Cerebellar cortex (tissue), 1 donor: ENCODE measurements at regions not wholly inside any gene's neighbourhood (a gene's known extent, or its start where the extent isn't known, plus 50 kb on each side); places are given as distances from the start of the nearest gene placed in this dataset.
"Not testable (repeated sequence)": the region's sequence is repeated elsewhere in the genome, so short reads cannot be mapped to it uniquely, and the experiment has no call there.

ENCODE experiments used
- DNase-seq: peaks from one replicate; pipeline ENCODE4 v3.0.0-alpha.2; 2015; ENCODE audit warnings: low spot score

GRCh38 chr1:148315071-148315811 lies 163.2 kb upstream of the NBPF11 start:
- no peak for DNase-seq

DNA sequence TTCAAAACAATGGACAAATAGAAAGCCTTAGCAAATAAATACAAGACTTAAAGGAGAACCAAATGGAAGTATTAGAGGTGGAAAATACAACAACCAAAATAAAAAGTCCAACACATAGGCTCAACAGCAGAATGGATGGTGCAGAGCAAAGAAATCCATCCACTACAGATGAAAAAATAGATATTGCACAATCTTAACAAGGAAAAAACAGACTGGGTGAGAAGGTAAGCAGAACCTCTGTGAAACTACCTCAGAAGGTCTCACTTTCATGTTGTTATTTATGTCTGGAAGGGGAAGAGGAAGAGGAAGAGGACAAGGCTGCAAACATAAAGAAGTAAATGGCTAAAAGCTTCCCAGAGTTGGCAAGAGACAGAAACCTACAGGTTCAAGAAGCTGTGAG lies 158.7 kb upstream of the NBPF11 start:
- no peak for DNase-seq

DNA sequence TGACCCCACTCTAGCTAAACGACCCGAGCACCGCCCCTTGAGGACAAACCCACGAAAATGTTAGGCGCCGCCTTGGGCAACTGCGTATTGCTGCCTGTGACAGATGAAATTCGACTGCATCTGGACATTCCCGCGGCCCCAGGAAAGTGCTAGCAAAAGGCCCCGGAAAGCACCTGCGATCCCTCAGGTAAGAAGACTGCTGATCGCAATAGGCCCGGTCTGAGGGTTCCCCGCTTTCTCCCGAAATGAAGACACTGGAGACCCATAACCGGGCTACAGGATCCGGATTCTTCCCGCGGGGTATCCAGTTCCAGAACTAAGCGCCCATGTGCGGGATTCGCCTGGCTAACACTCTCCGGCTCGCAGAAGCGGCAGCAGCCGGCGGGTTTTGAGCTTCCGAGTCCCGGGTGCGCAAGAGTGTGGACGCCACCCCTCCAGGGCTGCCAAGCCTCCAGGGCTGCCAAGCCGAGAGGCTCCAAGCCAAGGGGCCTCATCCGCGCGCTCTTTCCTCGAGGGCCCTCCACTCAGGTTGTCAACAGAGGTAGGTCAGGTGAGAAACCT lies 157.9 kb upstream of the NBPF11 start:
- no peak for DNase-seq

GRCh38 chr1:148308832-148309458 lies 156.9 kb upstream of the NBPF11 start:
- peak; percentile 19 for DNase-seq

GRCh38 chr1:148307583-148308185 lies 155.6 kb upstream of the NBPF11 start:
- DNase-seq, result no peak

DNA sequence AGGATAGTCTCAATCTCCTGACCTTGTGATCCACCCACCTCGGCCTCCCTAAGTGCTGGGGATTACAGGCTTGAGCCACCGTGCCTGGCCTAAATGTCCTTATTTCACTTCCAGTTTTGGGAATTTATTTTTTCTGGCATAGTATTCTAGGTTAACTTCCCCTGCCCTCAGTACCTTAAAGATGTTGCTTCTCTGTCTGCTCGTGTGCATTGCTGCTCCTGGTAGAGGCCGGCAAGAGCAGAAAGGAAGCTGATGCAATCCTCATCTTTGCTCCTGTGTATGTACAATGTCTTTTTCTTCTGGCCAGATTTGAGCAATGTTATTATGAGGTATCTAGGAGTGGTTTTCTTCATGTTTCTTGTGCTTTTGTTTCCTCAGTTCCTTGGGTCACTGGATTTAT lies 152.9 kb upstream of the NBPF11 start:
- not testable (repeated sequence) for DNase-seq

DNA sequence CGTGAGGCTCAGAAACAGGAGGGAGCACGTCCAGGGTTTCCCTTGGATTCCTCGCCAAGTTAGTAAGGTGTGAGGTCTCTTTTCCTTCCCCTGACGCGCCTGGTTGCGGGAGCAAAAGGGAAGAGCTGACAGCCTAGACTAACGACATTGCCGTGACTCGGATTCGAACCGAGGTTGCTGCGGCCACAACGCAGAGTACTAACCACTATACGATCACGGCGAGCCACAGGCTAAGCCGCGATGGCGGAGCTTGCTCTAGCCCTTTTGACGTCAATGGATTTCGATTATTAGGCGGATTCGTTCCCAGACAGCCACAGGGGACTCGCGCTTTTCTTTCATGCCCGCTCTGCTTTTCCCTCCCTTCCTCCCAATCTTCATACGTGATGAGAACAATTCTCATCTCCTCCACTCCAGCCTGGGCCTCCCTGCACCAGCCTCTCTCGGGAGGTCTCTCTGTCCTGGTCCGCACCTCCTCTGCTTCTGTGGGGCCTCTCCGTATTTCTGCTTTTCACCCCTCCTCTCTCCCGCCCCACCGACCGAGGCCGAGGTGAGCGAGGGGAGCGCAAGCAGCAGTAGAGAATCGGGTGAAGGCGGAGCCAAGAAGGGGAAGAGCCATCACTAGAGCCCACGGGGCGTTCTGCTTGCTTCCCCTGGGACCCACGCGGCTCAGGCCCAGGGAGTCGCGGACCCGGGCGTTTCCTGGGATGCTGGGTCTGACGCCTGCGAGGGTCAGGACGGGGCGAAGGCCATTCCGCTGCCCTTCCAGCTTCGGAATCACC lies 150.7 kb upstream of the NBPF11 start:
- not testable (repeated sequence) for DNase-seq

- DNase-seq, result not testable (repeated sequence)
Observed at GRCh38 chr1:148297852-148298251, 145.8 kb upstream of the NBPF11 start.

GRCh38 chr1:148296511-148296910 lies 144.4 kb upstream of the NBPF11 start:
- no peak for DNase-seq

DNA sequence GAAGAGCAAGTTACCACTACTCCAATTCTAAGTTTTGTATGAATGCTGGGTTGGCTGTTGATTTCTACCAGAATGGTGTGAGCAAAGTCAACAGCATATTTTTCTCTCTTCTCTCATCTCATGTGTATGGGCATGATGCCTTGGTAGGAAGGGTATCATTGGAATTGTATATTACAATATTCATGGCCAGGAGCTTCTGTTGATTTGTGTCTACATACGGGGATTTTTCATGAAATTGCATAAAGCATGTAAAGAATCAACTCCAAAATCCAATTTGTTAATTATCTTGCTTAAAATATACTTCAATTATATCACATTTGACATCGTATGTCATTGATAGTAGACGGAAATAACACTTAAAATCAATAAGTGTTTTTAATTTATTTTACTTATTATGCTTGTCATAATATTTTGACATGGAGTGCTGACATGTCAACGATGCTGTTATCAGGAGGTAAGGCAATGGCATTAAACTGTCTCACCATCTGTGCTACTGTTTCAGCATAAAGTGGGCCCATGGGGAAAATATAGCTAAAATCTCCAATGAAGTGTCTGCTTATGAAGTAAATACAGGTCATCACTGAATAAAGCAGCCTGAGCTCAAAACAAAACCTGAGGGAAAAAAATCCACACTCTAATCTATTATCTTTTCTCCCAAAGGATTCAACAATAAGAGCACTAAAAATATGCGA lies 142.2 kb upstream of the NBPF11 start:
- DNase-seq, result no peak

DNA sequence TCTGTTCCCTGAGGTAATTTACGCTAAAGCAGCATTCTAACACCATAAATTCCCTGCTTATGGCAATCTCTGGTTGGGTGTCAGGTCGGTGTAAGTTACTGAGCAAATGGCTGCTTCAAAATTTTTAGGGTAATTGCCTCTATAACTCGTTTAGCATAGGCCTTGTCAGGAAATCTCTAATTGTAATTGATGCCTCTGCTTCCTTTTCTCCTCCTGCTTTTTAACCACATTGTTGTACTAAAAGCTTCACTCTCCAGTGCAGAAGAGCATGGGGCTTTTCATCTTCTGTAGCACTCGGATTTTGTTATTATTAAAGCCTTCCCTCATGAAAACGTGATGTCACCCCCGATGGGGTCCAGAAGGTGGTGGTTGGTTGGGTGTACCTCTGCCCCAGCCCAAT lies 141.6 kb upstream of the NBPF11 start:
- no peak for DNase-seq

DNA sequence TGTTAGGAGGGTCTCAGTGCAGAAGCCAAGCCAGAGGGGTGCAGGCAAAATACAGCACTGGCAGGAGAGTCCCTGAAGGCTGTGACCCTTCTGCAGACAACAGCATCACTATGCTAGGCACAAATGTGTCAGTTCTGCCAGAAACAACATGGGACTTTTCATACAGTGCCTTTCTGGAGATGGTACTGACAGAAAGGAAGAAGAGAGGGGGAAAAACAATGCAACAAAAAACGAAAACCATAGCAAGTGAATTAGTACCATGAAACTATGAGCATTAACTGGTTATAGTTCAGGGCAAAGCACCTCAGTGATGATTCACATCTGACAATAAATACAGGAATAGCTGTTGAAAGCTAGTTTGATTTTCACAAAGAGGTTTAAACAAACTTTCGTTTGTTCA lies 140.8 kb upstream of the NBPF11 start:
- no peak for DNase-seq

GRCh38 chr1:148290881-148291280 lies 138.8 kb upstream of the NBPF11 start:
- DNase-seq, result no peak

DNA sequence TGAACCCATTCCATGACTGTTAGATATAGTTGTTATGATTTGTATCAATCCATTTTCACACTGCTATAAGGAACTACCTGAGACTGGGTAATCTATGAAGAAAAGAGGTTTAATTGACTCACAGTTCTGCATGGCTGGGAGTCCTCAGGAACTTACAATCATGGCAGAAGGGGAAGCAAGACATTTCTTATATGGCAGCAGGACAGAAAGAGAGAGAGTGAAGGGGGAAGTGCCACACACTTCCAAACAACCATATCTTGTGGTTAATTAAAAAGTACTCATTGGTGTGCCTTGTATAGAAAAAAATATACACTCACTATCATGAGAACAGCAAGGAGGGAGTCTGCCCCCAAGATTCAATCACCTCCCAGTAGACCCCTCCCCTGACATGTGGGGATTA lies 137.6 kb upstream of the NBPF11 start:
- no peak for DNase-seq

GRCh38 chr1:148285946-148286345 lies 133.9 kb upstream of the NBPF11 start:
- DNase-seq, result not testable (repeated sequence)

DNA sequence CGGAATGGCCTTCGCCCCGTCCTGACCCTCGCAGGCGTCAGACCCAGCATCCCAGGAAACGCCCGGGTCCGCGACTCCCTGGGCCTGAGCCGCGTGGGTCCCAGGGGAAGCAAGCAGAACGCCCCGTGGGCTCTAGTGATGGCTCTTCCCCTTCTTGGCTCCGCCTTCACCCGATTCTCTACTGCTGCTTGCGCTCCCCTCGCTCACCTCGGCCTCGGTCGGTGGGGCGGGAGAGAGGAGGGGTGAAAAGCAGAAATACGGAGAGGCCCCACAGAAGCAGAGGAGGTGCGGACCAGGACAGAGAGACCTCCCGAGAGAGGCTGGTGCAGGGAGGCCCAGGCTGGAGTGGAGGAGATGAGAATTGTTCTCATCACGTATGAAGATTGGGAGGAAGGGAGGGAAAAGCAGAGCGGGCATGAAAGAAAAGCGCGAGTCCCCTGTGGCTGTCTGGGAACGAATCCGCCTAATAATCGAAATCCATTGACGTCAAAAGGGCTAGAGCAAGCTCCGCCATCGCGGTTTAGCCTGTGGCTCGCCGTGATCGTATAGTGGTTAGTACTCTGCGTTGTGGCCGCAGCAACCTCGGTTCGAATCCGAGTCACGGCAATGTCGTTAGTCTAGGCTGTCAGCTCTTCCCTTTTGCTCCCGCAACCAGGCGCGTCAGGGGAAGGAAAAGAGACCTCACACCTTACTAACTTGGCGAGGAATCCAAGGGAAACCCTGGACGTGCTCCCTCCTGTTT lies 128.9 kb upstream of the NBPF11 start:
- DNase-seq, result not testable (repeated sequence)

- not testable (repeated sequence) for DNase-seq
Observed at GRCh38 chr1:148279002-148279542, 127.0 kb upstream of the NBPF11 start.

- DNase-seq, result not testable (repeated sequence)
Observed at GRCh38 chr1:148277865-148278279, 125.8 kb upstream of the NBPF11 start.

- DNase-seq, result not testable (repeated sequence)
Observed at GRCh38 chr1:148267066-148267465, 115.0 kb upstream of the NBPF11 start.
